ENCODE measurements at regions not wholly inside any gene's neighbourhood (a gene's known extent, or its start where the extent isn't known, plus 50 kb on each side); places are given as distances from the start of the nearest gene placed in this dataset.

DNA sequence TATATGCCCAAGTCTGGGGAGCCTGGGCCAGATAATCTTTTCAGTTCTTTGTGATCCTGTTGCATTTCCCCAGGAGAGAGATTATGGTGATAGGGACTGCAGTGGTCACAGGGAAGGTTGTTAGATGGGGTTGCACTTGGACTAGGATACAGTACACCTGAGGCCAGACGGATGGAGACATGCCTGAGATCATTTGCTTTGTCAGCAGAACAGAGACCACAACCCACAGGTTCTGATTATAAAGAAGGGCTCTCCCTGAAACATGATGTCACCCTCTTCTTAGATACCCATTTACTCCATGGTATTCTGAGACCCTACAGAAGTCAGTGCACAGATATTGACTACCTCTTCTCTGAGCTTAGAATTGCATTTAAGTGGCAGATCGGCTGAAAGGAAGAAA lies 200.9 kb upstream of the IGF1 start:
- TF ChIP-seq, protein P1, sequence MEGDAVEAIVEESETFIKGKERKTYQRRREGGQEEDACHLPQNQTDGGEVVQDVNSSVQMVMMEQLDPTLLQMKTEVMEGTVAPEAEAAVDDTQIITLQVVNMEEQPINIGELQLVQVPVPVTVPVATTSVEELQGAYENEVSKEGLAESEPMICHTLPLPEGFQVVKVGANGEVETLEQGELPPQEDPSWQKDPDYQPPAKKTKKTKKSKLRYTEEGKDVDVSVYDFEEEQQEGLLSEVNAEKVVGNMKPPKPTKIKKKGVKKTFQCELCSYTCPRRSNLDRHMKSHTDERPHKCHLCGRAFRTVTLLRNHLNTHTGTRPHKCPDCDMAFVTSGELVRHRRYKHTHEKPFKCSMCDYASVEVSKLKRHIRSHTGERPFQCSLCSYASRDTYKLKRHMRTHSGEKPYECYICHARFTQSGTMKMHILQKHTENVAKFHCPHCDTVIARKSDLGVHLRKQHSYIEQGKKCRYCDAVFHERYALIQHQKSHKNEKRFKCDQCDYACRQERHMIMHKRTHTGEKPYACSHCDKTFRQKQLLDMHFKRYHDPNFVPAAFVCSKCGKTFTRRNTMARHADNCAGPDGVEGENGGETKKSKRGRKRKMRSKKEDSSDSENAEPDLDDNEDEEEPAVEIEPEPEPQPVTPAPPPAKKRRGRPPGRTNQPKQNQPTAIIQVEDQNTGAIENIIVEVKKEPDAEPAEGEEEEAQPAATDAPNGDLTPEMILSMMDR (IDR thresholded peaks at IDR 0.05): no peak
- TF ChIP-seq POLR2AphosphoS5 (IDR thresholded peaks at IDR 0.05): no peak
